ENCODE measurements at regions not wholly inside any gene's neighbourhood (a gene's known extent, or its start where the extent isn't known, plus 50 kb on each side); places are given as distances from the start of the nearest gene placed in this dataset.
A peak's percentile ranks its signal among the peaks of the same experiment; 100 is the strongest.

- TF ChIP-seq AFF4 (CRISPR knock-in tag; IDR thresholded peaks at IDR 0.05) (no peak), ZSCAN20 (CRISPR knock-in tag; IDR thresholded peaks at IDR 0.05; ENCODE audit: borderline replicate concordance) (no peak), ZNF678 (CRISPR knock-in tag; IDR thresholded peaks at IDR 0.05) (no peak), ZNF639 (CRISPR knock-in tag; conservative IDR thresholded peaks at IDR 0.05) (no peak), ZBTB20 (CRISPR knock-in tag; IDR thresholded peaks at IDR 0.05; ENCODE audit: borderline replicate concordance, low read depth) (no peak), MNT (IDR thresholded peaks at IDR 0.05) (no peak), ZNF572 (CRISPR knock-in tag; IDR thresholded peaks at IDR 0.05) (no peak), TOE1 (CRISPR knock-in tag; IDR thresholded peaks at IDR 0.05) (no peak), ZBTB40 (IDR thresholded peaks at IDR 0.05) (no peak), ZBTB40 (CRISPR knock-in tag; IDR thresholded peaks at IDR 0.05) (peak; percentile 18; the same call in 1 of the 2 replicates), ZNF883 (CRISPR knock-in tag; IDR thresholded peaks at IDR 0.05; ENCODE audit: not compliant biosample characterization) (no peak), HOXA3 (CRISPR knock-in tag; IDR thresholded peaks at IDR 0.05) (peak; percentile 71), RBM22 (optimal IDR thresholded peaks at IDR 0.05; ENCODE audit: low read length) (no peak)
These were observed 105.2 kb upstream of the SYT13 start (continued) for GRCh38 chr11:45391168-45391850.
